HG02642 (cell line): ENCODE measurements at regions not wholly inside any gene's neighbourhood (a gene's known extent, or its start where the extent isn't known, plus 50 kb on each side); places are given as distances from the start of the nearest gene placed in this dataset.
"Not testable (repeated sequence)": the region's sequence is repeated elsewhere in the genome, so short reads cannot be mapped to it uniquely, and the experiment has no call there.

Experiments
- ATAC-seq: cut with Tn5 transposase; IDR thresholded peaks from one replicate; pipeline ENCODE4 v1.9.1; 2021; ENCODE audit warnings: mild to moderate bottlenecking; ENCODE audit not compliant: unreplicated experiment, poor library complexity

DNA sequence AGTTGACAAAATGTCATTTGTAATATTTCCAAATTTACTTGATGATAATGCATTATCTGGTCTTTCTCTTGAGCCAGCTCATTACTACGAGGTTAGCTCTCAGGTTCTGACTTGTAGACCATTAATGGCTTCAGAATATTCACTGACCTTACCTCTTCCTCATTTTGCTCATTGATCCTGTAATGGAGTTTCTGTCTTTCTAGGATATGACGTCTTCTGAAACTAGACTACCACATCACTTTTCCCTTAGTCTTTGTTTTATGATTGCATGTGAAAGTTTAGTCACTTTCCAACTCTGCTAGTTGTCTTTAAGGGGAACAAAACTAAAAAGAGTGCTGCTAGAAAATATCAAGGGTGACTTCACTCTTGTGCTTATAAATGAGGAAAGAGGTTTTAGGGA lies 697.6 kb downstream of the JRKL start:
- ATAC-seq: no peak

GRCh38 chr11:97092823-97093222 lies 703.0 kb downstream of the JRKL start:
- no peak for ATAC-seq

DNA sequence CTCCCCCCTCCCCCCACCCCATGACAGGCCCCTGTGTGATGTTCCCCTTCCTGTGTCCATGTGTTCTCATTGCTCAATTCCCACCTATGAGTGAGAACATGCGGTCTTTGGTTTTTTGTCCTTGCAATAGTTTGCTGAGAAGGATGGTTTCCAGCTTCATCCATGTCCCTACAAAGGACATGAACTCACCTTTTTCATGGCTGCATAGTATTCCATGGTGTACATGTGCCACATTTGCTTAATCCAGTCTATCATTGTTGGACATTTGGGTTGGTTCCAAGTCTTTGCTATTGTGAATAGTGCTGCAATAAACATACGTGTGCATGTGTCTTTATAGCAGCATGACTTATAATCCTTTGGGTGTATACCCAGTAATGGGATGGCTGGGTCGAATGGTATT lies 712.4 kb downstream of the JRKL start:
- ATAC-seq: not testable (repeated sequence)

DNA sequence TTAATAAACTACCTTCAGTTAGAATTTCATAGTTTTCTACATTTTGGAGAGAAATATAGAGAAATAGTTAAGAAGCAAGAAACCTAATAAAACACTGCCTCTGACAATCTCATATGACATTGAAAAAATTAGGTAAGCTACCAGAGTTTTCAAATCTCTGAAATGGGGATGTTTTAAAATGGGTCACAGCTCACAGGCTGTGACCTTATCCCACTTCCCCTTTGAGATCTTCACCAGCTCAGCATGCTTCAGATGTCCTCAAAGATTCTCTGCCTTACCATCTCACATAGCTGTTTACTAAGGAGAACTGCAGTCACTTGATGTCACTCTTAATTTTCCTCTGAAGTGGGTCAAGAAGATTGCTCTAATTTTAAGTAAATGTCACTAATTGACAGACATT lies 717.8 kb downstream of the JRKL start:
- no peak for ATAC-seq

- ATAC-seq: no peak
Measured at GRCh38 chr11:97109078-97109477, 719.3 kb downstream of the JRKL start.

GRCh38 chr11:97110376-97110775 lies 720.6 kb downstream of the JRKL start:
- ATAC-seq: no peak

GRCh38 chr11:97111559-97111958 lies 721.7 kb downstream of the JRKL start:
- no peak for ATAC-seq

DNA sequence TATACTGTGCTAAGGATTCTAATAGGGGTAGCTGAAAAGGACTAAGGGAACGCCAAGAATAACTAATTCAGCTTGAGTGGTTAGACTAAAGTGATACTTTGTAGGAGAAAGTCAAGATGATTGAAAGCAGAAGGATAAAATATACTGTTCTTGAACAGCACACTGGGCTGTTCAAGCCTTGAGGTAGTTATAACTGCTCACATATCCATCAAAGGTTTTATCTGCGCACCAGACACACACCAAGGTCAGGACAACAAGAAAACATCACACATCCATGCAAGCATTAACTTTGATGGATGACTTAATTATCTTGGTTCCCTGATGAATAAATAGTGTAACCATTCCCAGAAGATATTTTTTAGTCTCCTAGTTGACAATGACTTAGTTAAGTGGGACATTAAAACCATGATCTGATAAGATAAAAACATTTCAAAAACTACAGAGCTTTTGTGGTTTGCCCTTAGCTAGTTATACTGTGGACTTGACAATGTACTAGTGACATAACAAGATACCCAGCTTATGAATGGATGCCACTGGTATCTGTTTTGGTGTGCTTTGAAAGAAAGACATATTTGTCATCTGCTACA lies 728.9 kb downstream of the JRKL start:
- ATAC-seq: no peak

DNA sequence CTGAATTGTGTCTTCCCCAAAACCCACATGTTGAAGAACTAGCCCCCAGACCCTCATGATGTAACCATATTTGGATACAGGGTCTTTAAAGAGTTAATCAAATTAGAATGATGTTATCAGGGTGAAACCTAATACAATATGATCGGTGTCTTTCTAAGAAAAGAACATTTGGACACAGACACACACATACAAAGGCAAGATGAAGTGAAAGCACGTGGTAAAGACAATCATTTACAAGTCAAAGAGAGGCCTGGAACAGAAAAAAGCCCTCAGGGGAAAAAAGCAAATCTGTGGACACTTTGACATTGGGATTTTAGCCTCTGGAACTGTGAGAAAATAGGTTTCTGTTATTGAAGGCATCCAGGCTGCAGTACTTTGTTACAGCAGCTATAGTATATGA lies 733.4 kb downstream of the JRKL start:
- ATAC-seq: no peak

DNA sequence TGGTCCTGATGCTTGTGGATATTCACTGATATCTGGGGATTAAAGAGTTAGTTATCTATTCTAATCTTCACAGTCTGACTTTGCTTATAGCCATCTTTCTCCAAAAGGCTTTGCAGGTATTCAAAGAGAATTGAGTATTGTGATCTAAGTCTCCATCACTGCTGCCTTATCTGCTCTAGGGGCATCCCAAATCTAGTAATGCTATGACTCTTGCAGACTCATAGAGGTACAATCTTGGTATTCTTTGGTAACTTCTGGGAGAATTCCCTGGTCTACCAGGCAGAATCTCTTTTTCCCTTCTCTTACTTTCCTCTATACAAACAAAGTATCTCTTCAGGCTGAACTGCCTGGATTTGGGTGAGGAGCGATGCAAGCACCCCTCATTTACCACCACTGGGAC lies 746.3 kb downstream of the JRKL start:
- ATAC-seq: no peak

DNA sequence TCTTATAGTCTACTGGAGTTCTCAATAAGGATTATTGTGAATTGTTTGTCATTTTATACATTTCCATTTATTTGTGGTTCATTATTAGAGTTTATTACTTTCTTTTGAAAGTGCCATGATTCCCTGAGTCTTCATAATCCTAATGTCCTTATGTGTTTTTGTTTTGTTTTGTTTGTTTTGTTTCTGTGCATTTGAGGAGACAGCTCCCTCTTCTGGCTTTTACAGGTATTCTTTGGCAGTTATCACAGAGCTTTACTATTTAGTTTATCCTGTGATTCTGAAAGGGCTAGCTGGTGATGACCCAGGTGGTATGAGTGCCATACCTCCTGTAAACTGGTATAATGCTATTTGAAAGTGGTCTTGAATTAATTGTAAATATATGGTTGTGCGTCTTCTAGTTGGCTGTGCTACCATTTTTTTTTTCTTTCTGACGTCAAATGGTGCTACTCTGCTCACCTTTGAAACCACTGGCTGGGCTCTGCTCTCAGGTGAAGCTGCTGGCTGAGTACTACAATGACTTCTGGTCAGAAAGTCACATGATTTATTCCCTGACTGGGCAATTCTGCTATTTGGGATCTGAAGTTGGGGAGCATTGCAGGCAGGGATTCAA lies 751.2 kb downstream of the JRKL start:
- no peak for ATAC-seq

- no peak for ATAC-seq
Measured at GRCh38 chr11:97143463-97143862, 753.6 kb downstream of the JRKL start.

DNA sequence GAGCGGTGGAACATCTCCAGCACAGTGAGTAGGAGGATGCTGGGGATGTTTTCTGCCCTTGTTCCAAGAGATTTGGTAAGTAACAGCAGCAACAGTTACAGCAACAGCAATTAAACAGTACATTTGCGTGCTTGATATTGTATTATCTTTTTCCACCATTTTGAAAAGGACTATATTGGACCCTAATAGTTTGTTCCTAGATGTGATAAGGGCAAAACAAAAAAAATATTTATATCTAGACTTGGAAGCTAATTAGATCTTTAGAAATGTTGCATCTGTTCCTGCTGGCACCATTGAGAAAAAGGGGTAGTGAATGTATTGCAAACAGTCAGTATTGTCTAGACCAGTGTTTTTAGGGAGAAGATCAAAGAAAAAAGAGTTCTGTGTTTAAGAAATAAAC lies 759.9 kb downstream of the JRKL start:
- ATAC-seq: no peak

- ATAC-seq: no peak
Measured at GRCh38 chr11:97157221-97157740, 767.5 kb downstream of the JRKL start.

DNA sequence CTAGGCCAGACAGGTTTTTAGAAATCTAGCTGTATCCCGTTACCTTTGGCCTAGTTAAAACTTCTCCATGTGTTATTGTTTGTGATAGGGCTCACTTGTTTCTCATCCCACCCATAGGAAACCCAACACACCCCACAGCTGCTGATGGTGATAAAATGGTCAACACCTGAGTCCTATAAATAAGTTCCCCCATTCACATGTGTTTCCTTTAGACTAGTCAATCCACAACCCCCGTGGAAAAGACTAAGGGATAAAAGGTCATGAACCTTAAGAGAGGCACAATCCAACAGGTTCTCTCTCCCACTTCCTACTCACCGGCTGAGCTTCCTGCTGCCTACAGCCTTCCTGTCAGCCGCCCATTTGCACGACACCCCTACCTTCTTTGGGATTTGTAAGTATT lies 768.4 kb downstream of the JRKL start:
- ATAC-seq: no peak

DNA sequence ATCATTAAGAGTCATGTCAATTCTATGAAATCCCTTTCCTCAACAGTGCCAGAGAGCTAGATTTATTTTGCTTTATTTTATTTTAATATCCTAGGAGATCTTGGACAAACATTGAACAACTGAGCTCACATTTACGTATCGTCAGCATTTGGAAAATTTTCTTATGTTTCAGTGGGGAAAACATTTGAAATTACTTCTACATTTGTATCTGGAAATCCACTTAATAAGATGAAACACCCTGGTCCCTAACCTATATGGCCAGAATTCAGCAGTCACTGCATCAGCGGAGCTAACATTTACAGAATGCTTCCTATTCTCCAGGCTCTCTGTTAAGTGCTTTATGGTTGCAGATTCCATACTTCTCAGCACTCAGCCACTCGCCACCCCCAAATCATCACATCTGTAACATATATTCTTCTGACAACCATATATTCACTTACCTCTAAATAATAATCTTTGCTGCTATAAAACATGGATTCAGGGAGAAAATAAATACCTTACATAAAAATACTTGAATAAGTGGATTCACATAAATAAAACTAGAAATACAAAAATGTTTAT lies 773.9 kb downstream of the JRKL start:
- ATAC-seq: no peak

- ATAC-seq: no peak
Measured at GRCh38 chr11:97201743-97202612, 812.2 kb downstream of the JRKL start.

DNA sequence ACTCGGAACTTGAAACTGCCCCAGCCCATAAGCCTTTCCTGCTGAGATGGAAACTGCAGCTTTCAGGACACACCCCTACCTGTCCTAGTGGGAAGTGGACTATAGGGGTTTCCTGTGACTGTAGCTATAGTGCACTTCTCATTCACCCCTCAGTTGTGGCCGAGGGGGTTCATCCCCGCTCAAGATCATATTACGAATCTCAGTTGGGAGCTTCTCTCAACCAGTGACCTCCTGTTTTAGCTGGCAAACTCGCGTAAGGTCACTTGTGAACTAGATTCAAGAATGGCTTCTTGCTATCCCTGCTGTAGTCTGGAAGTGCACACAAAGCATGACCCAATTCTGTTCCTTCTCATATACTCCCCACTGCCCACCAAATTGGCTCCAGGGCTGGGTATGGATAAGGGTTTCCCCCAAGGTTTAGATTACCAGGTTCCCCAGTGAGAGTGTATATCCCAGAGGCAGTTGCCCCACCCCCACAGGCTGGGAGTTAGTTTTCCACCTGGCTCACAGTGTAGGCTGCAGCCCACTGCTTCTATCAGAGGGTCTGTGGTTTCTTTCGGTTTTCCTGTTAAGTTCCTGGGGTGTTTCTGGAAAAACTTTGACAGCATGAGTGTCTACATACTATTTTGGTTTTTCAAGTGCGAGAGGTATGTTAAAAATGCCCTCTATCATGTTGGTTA lies 812.9 kb downstream of the JRKL start:
- ATAC-seq: no peak

- no peak for ATAC-seq
Measured at GRCh38 chr11:97218011-97218410, 828.2 kb downstream of the JRKL start.

GRCh38 chr11:97223647-97224046 lies 833.8 kb downstream of the JRKL start:
- no peak for ATAC-seq

DNA sequence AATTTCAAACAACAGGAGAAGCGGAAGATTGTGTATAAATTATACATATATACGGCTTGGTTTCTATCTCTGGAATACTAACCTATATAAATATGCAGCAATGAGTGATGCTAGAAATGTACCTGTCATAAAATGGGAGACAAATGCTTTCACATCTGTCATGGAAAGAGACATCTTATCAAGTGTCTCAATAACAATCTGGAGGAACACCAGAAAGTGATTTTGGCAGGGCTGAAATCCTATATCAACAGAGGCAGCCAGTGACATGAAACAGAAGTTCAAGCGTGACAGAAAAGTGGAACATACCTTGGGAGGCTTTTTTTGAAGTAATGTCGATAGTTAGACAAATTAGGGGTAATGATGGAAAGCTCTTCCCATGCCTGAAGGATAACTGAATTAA lies 834.6 kb downstream of the JRKL start:
- no peak for ATAC-seq
